HEK293 (cell line): ENCODE measurements at regions not wholly inside any gene's neighbourhood (a gene's known extent, or its start where the extent isn't known, plus 50 kb on each side); places are given as distances from the start of the nearest gene placed in this dataset.

ENCODE experiments used
- CTCF ChIA-PET: fragments of 350-600 bp; formaldehyde crosslinking; extraction: SDS; loops from one replicate; lab custom pipeline; 2021; ENCODE audit warnings: antibody characterized with exemption; lab: Yijun Ruan, JAX
- POLR2A ChIA-PET: fragments of 300-600 bp; formaldehyde crosslinking; extraction: SDS; loops from one replicate; lab custom pipeline; 2020; ENCODE audit warnings: antibody characterized with exemption, inconsistent platforms; lab: Yijun Ruan, JAX
- H3K27ac ChIP-seq: fragments of 200-500 bp; sonication (Bioruptor generic); 2 replicates; pipeline ENCODE4 v1.5.1; 2014; ENCODE audit warnings: low read depth, low read length, control low read depth, inconsistent platforms; ENCODE audit errors: extremely low read depth
- H3K36me3 ChIP-seq, 2 experiments: fragments of 200-500 bp in 1 of 2; sonication (Bioruptor generic) in 1 of 2; 1 replicate in 1 of 2; 2 replicates in 1 of 2; pipeline ENCODE4 v1.5.1; 2014 to 2017; ENCODE audit warnings: inconsistent platforms in 2 of 2, low read length in 2 of 2; ENCODE audit not compliant: control insufficient read depth in 2 of 2, insufficient read depth in 1 of 2
- H3K4me1 ChIP-seq: fragments of 200-500 bp; sonication (Bioruptor generic); 2 replicates; pipeline ENCODE4 v1.5.1; 2014; ENCODE audit warnings: mild to moderate bottlenecking, low read length, inconsistent platforms; ENCODE audit not compliant: control insufficient read depth, insufficient read depth
- H3K4me3 ChIP-seq: 2 replicates; pipeline ENCODE4 v1.5.1; 2011; ENCODE audit warnings: low read depth, mild to moderate bottlenecking, control low read depth, low read length, moderate library complexity
- H3K9me3 ChIP-seq: fragments of 200-500 bp; sonication (Bioruptor generic); 2 replicates; pipeline ENCODE4 v1.5.1; 2014; ENCODE audit warnings: low read depth, low read length, inconsistent platforms; ENCODE audit not compliant: control insufficient read depth, insufficient read depth
- FEZF1 ChIP-seq: fragments of 450-650 bp; formaldehyde crosslinking; IDR thresholded peaks from 2 replicates; pipeline ENCODE4 v1.5.1; 2016; ENCODE audit warnings: missing biosample characterization, missing genetic modification characterization
- GLIS1 ChIP-seq: fragments of 450-650 bp; formaldehyde crosslinking; IDR thresholded peaks from 2 replicates; pipeline ENCODE4 v1.5.1; 2016; ENCODE audit warnings: missing biosample characterization, missing genetic modification characterization
- HOXC10 ChIP-seq: sonication (generic); formaldehyde crosslinking; IDR thresholded peaks from 2 replicates; pipeline ENCODE4 v1.8.1; 2023; ENCODE audit warnings: mild to moderate bottlenecking, missing genetic modification reagents
- OSR2 ChIP-seq: fragments of 450-650 bp; formaldehyde crosslinking; IDR thresholded peaks from 2 replicates; pipeline ENCODE4 v1.5.1; 2016; ENCODE audit warnings: missing biosample characterization, missing genetic modification characterization
- OVOL3 ChIP-seq: fragments of 450-650 bp; formaldehyde crosslinking; IDR thresholded peaks from 2 replicates; pipeline ENCODE4 v1.5.1; 2016; ENCODE audit warnings: missing biosample characterization, missing genetic modification characterization
- SP2 ChIP-seq: fragments of 450-650 bp; formaldehyde crosslinking; IDR thresholded peaks from 2 replicates; pipeline ENCODE4 v1.5.1; 2016; ENCODE audit warnings: missing biosample characterization, missing genetic modification characterization
- ZBTB20 ChIP-seq: fragments of 450-650 bp; formaldehyde crosslinking; IDR thresholded peaks from 2 replicates; pipeline ENCODE4 v1.5.1; 2016; ENCODE audit warnings: missing biosample characterization, missing genetic modification characterization
- ZEB2 ChIP-seq: fragments of 450-650 bp; formaldehyde crosslinking; IDR thresholded peaks from 2 replicates; pipeline ENCODE4 v1.5.1; 2016; ENCODE audit warnings: missing biosample characterization, missing genetic modification characterization
- ZIC2 ChIP-seq: fragments of 450-650 bp; formaldehyde crosslinking; IDR thresholded peaks from 2 replicates; pipeline ENCODE4 v1.5.1; 2016; ENCODE audit warnings: missing biosample characterization, missing genetic modification characterization
- ZNF174 ChIP-seq: fragments of 450-650 bp; formaldehyde crosslinking; IDR thresholded peaks from 2 replicates; pipeline ENCODE4 v1.5.0; 2017; ENCODE audit warnings: missing biosample characterization, mild to moderate bottlenecking, missing genetic modification characterization
- ZNF239 ChIP-seq: fragments of 450-650 bp; formaldehyde crosslinking; IDR thresholded peaks from 2 replicates; pipeline ENCODE4 v1.5.1; 2016; ENCODE audit warnings: missing biosample characterization, missing genetic modification characterization
- ZNF274 ChIP-seq, 2 experiments: fragments of 200-500 bp in 1 of 2; fragments of 450-650 bp in 1 of 2; sonication (Bioruptor generic) in 1 of 2; formaldehyde crosslinking in 1 of 2; IDR thresholded peaks; 2 replicates each; pipeline versions ENCODE4 v1.5.1 to v1.6.1; 2014 to 2016; ENCODE audit warnings: borderline replicate concordance in 1 of 2, inconsistent platforms in 1 of 2, low read length in 1 of 2, missing biosample characterization in 1 of 2, missing genetic modification characterization in 1 of 2
- ZNF324 ChIP-seq: fragments of 450-650 bp; formaldehyde crosslinking; IDR thresholded peaks from 2 replicates; pipeline ENCODE4 v1.5.1; 2016; ENCODE audit warnings: missing biosample characterization, missing genetic modification characterization
- ZNF366 ChIP-seq: fragments of 450-650 bp; formaldehyde crosslinking; conservative IDR thresholded peaks from 2 replicates; pipeline ENCODE4 v1.5.1; 2016; ENCODE audit warnings: missing biosample characterization, missing genetic modification characterization
- ZNF416 ChIP-seq: fragments of 450-650 bp; formaldehyde crosslinking; IDR thresholded peaks from 2 replicates; pipeline ENCODE4 v1.5.1; 2016; ENCODE audit warnings: missing biosample characterization, missing genetic modification characterization
- ZNF426 ChIP-seq: fragments of 450-650 bp; formaldehyde crosslinking; IDR thresholded peaks from 2 replicates; pipeline ENCODE4 v1.5.1; 2017; ENCODE audit warnings: missing biosample characterization, missing genetic modification characterization, mild to moderate bottlenecking, inconsistent platforms, moderate library complexity
- ZNF473 ChIP-seq: fragments of 450-650 bp; formaldehyde crosslinking; IDR thresholded peaks from 2 replicates; pipeline ENCODE4 v1.5.1; 2017; ENCODE audit warnings: missing biosample characterization, missing genetic modification characterization
- ZNF544 ChIP-seq: fragments of 450-650 bp; formaldehyde crosslinking; IDR thresholded peaks from 2 replicates; pipeline ENCODE4 v1.5.0; 2017; ENCODE audit warnings: missing biosample characterization, missing genetic modification characterization
- ZNF548 ChIP-seq: fragments of 450-650 bp; formaldehyde crosslinking; IDR thresholded peaks from 2 replicates; pipeline ENCODE4 v1.5.1; 2016; ENCODE audit warnings: missing biosample characterization, missing genetic modification characterization
- ZNF561 ChIP-seq: fragments of 450-650 bp; IDR thresholded peaks from 2 replicates; pipeline ENCODE4 v1.5.1; 2018; ENCODE audit warnings: missing biosample characterization, missing genetic modification characterization, borderline replicate concordance
- ZNF596 ChIP-seq: fragments of 450-650 bp; IDR thresholded peaks from 2 replicates; pipeline ENCODE4 v1.5.0; 2018; ENCODE audit warnings: missing biosample characterization, mild to moderate bottlenecking, missing genetic modification characterization, moderate library complexity
- ZNF621 ChIP-seq: fragments of 450-650 bp; formaldehyde crosslinking; IDR thresholded peaks from 2 replicates; pipeline ENCODE4 v1.5.1; 2017; ENCODE audit warnings: missing biosample characterization, missing genetic modification characterization
- ZNF626 ChIP-seq: fragments of 450-650 bp; sonication (Bioruptor Pico); formaldehyde crosslinking; IDR thresholded peaks from 2 replicates; pipeline ENCODE4 v1.5.1; 2018; ENCODE audit warnings: missing biosample characterization, missing genetic modification characterization, inconsistent platforms
- ZNF76 ChIP-seq: fragments of 450-650 bp; formaldehyde crosslinking; IDR thresholded peaks from 2 replicates; pipeline ENCODE4; 2016; ENCODE audit warnings: low read depth, missing biosample characterization, missing genetic modification characterization, borderline replicate concordance
- ZNF837 ChIP-seq: fragments of 450-650 bp; formaldehyde crosslinking; IDR thresholded peaks from 2 replicates; pipeline ENCODE4 v1.5.1; 2016; ENCODE audit warnings: missing biosample characterization, missing genetic modification characterization
- ZSCAN16 ChIP-seq: fragments of 450-650 bp; formaldehyde crosslinking; IDR thresholded peaks from 2 replicates; pipeline ENCODE4 v1.5.1; 2016; ENCODE audit warnings: missing biosample characterization, missing genetic modification characterization
- ZXDB ChIP-seq: fragments of 450-650 bp; formaldehyde crosslinking; IDR thresholded peaks from 2 replicates; pipeline ENCODE4 v1.5.1; 2016; ENCODE audit warnings: missing biosample characterization, missing genetic modification characterization
- TF ChIP-seq, protein P1 (sequence below): fragments of 450-650 bp; formaldehyde crosslinking; IDR thresholded peaks from 2 replicates; pipeline ENCODE4 v1.5.1; 2017; ENCODE audit warnings: missing biosample characterization, missing genetic modification characterization
- TF ChIP-seq, protein P2 (sequence below): fragments of 450-650 bp; formaldehyde crosslinking; IDR thresholded peaks from 2 replicates; pipeline ENCODE4 v1.5.1; 2017; ENCODE audit warnings: missing biosample characterization, missing genetic modification characterization
- TF ChIP-seq, protein P3 (sequence below): fragments of 450-650 bp; IDR thresholded peaks from 2 replicates; pipeline ENCODE4 v1.5.1; 2018; ENCODE audit warnings: missing biosample characterization, missing genetic modification characterization
- TF ChIP-seq, protein P4 (sequence below): fragments of 450-650 bp; formaldehyde crosslinking; IDR thresholded peaks from 2 replicates; pipeline ENCODE4 v1.5.1; 2016; ENCODE audit warnings: missing biosample characterization, missing genetic modification characterization

DNA sequence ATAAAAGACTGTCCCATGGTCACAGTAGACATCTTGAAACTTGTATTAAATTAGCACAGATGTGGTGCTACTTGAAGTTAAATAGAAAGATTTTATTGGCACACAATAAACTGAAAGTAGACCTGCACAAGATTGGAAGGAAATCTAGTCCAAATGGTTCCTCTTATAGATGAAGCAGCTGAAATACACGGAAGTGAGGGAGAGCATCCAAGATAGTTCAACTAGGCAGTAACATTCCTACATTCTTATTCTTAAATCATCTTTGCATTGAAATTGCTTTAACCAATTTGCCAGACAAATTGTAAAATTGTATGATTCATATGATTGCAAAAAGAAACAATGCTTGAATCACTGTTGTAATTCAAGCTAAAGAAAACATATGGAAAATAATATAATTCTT is 87.6 kb upstream of the VCX3B start (continued):
- TF ChIP-seq ZNF274 (IDR thresholded peaks at IDR 0.05; ENCODE audit: low read length) (no peak), ZNF274 (tag by site-specific recombination; IDR thresholded peaks at IDR 0.05; ENCODE audit: borderline replicate concordance) (no peak), ZNF174 (tag by site-specific recombination) (no peak), ZNF324 (tag by site-specific recombination) (no peak)
- TF ChIP-seq, protein P1, sequence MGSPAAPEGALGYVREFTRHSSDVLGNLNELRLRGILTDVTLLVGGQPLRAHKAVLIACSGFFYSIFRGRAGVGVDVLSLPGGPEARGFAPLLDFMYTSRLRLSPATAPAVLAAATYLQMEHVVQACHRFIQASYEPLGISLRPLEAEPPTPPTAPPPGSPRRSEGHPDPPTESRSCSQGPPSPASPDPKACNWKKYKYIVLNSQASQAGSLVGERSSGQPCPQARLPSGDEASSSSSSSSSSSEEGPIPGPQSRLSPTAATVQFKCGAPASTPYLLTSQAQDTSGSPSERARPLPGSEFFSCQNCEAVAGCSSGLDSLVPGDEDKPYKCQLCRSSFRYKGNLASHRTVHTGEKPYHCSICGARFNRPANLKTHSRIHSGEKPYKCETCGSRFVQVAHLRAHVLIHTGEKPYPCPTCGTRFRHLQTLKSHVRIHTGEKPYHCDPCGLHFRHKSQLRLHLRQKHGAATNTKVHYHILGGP (tag by site-specific recombination) = no peak

DNA sequence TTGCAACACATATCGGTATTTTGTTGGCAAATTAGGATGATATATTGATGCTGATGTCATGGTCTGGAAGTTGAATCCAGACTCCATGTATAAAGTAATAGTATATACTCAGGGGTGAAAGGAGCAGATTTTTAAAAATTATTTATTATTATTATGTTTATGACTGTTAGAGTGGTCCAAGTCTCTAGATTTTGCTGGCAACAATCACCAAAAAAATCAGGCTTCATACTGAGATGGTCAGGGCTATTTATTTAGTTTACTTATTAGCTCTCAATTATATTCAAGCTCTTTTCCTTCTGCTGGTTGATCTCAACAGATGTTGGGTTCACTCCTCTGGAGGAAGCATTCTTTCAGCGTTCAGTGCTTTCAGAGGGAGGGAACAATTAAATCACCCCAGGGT is 73.9 kb upstream of the VCX3B start:
- CTCF ChIA-PET = no interaction called here
- H3K4me3 ChIP-seq = no peak overlapping the region
- POLR2A ChIA-PET = no interaction called here
- H3K36me3 ChIP-seq = no peaks in the 10 kb centered on the region
- H3K9me3 ChIP-seq = no peaks in the 10 kb centered on the region
- TF ChIP-seq ZNF426 (no peak), SP2 (no peak), ZEB2 (no peak), ZNF416 (tag by site-specific recombination) (no peak), ZNF473 (tag by site-specific recombination) (no peak), ZXDB (tag by site-specific recombination) (no peak), ZNF366 (no peak), ZNF621 (tag by site-specific recombination) (no peak), ZNF76 (tag by site-specific recombination) (no peak), ZNF626 (tag by site-specific recombination) (no peak), ZNF548 (tag by site-specific recombination) (no peak), ZNF561 (tag by site-specific recombination) (no peak), ZIC2 (no peak), ZNF239 (tag by site-specific recombination) (no peak), HOXC10 (CRISPR knock-in tag) (no peak), ZNF544 (no peak), OVOL3 (tag by site-specific recombination) (no peak), ZNF837 (tag by site-specific recombination) (no peak), FEZF1 (tag by site-specific recombination) (no peak)
- TF ChIP-seq, protein P2, sequence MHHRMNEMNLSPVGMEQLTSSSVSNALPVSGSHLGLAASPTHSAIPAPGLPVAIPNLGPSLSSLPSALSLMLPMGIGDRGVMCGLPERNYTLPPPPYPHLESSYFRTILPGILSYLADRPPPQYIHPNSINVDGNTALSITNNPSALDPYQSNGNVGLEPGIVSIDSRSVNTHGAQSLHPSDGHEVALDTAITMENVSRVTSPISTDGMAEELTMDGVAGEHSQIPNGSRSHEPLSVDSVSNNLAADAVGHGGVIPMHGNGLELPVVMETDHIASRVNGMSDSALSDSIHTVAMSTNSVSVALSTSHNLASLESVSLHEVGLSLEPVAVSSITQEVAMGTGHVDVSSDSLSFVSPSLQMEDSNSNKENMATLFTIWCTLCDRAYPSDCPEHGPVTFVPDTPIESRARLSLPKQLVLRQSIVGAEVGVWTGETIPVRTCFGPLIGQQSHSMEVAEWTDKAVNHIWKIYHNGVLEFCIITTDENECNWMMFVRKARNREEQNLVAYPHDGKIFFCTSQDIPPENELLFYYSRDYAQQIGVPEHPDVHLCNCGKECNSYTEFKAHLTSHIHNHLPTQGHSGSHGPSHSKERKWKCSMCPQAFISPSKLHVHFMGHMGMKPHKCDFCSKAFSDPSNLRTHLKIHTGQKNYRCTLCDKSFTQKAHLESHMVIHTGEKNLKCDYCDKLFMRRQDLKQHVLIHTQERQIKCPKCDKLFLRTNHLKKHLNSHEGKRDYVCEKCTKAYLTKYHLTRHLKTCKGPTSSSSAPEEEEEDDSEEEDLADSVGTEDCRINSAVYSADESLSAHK (tag by site-specific recombination) = no peak
- no peak overlapping the region for H3K27ac ChIP-seq
- H3K4me1 ChIP-seq = no peaks in the 10 kb centered on the region

DNA sequence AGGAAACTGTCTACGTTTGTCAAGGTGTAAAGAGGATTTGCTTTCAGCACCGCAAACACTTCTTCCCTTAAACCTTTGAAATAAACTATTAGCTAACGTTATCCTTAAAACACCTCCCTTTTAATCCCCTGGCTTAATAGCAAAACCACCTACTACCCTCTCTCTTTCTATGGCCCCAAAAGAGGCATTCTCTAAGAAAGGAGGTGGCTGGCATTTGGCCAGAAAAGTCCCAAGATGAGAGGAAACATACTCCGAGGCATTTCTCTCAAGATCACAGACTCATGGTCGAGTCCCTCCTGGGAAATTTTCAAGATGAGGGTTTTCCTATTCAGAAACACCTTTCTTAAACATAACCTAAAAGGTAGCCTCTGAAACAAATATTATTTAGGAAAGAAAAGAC is 60.6 kb upstream of the VCX3B start:
- Histone ChIP-seq H3K9me3 (no peaks in the 10 kb centered on the region), H3K27ac (no peak overlapping the region), H3K4me3 (no peak overlapping the region), H3K4me1 (no peaks in the 10 kb centered on the region), H3K36me3 (no peaks in the 10 kb centered on the region)
- CTCF ChIA-PET = interaction anchor here (0.5 to 1.0 kb wide), 2 partner anchors 10 to 413 kb away, joined by 3 read pairs; no protein-coding TSS in a partner anchor
- POLR2A ChIA-PET = no interaction called here
- no peak for TF ChIP-seq OSR2
- no peak for TF ChIP-seq GLIS1 (tag by site-specific recombination)
- TF ChIP-seq ZSCAN16 (tag by site-specific recombination) = no peak
- TF ChIP-seq, protein P3, sequence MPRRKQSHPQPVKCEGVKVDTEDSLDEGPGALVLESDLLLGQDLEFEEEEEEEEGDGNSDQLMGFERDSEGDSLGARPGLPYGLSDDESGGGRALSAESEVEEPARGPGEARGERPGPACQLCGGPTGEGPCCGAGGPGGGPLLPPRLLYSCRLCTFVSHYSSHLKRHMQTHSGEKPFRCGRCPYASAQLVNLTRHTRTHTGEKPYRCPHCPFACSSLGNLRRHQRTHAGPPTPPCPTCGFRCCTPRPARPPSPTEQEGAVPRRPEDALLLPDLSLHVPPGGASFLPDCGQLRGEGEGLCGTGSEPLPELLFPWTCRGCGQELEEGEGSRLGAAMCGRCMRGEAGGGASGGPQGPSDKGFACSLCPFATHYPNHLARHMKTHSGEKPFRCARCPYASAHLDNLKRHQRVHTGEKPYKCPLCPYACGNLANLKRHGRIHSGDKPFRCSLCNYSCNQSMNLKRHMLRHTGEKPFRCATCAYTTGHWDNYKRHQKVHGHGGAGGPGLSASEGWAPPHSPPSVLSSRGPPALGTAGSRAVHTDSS (tag by site-specific recombination) = no peak
- TF ChIP-seq ZNF596 (tag by site-specific recombination) = no peak
- no peak for TF ChIP-seq ZBTB20 (tag by site-specific recombination)
- TF ChIP-seq, protein P4, sequence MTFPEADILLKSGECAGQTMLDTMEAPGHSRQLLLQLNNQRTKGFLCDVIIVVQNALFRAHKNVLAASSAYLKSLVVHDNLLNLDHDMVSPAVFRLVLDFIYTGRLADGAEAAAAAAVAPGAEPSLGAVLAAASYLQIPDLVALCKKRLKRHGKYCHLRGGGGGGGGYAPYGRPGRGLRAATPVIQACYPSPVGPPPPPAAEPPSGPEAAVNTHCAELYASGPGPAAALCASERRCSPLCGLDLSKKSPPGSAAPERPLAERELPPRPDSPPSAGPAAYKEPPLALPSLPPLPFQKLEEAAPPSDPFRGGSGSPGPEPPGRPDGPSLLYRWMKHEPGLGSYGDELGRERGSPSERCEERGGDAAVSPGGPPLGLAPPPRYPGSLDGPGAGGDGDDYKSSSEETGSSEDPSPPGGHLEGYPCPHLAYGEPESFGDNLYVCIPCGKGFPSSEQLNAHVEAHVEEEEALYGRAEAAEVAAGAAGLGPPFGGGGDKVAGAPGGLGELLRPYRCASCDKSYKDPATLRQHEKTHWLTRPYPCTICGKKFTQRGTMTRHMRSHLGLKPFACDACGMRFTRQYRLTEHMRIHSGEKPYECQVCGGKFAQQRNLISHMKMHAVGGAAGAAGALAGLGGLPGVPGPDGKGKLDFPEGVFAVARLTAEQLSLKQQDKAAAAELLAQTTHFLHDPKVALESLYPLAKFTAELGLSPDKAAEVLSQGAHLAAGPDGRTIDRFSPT = no peak
